ENCODE measurements at regions not wholly inside any gene's neighbourhood (a gene's known extent, or its start where the extent isn't known, plus 50 kb on each side); places are given as distances from the start of the nearest gene placed in this dataset.

DNA sequence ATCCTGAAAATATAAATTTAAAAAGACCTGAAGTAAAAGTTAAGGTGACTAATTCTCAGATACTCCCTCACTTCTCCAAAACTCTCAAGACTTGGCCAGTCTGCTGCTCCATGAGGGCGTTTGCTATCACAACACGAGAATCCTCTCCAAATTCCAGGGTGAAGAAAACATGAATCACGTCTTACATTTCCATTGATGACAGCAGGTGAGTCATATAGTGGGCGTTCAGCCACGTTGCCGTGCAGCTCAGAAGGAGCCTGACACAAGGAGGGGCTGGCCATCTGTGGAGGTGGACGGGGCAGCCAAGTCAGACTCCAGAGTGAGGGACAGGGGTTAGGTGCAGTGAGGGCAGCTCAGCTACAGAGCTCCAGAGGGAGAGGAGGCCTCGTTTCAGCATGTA is 555.1 kb upstream of the ADAMTS16 start:
- Histone ChIP-seq H2BK120ac (ENCODE audit: low read depth, low read length, poor library complexity, severe bottlenecking) (no peak overlapping the region), H4K91ac (ENCODE audit: insufficient read length, low read depth, low read length) (no peak overlapping the region), H3K23ac (ENCODE audit: insufficient read length, low read depth, low read length) (no peak overlapping the region), H2BK15ac (ENCODE audit: low read depth, low read length) (no peak overlapping the region), H3K23me2 (ENCODE audit: insufficient read length, low read depth, low read length, poor library complexity, severe bottlenecking) (no peaks in the 10 kb centered on the region), H3K79me2 (ENCODE audit: insufficient read depth, low read length) (no peaks in the 10 kb centered on the region), H3K4ac (ENCODE audit: low read depth, low read length) (no peak overlapping the region), H3T11ph (ENCODE audit: low read length) (no peak overlapping the region), H2BK20ac (ENCODE audit: low read depth, low read length, poor library complexity, severe bottlenecking) (no peak overlapping the region), H3K27me3 (ENCODE audit: insufficient read depth, low read length) (no peaks in the 10 kb centered on the region), H2BK12ac (ENCODE audit: insufficient read length, low read depth, low read length) (no peak overlapping the region), H2AFZ (ENCODE audit: low read length) (no peak overlapping the region), H3K79me1 (ENCODE audit: insufficient read depth, low read depth, low read length, poor library complexity, severe bottlenecking) (no peaks in the 10 kb centered on the region), H3K18ac (ENCODE audit: insufficient read length, low read depth, low read length) (no peak overlapping the region), H3K4me1 (ENCODE audit: insufficient read depth, low read length) (peaks cover 7% of the 10 kb centered on the region; the same call in 1 of the 2 replicates), H4K8ac (replicated peaks; ENCODE audit: insufficient read length, low read depth, low read length) (no peak overlapping the region), H2BK5ac (ENCODE audit: insufficient read length, low read length) (no peak overlapping the region), H3K56ac (ENCODE audit: insufficient read length, low read depth, low read length) (no peak overlapping the region), H2AK5ac (ENCODE audit: insufficient read length, low read length) (no peak overlapping the region), H3K27ac (ENCODE audit: insufficient read length, low read depth, low read length) (no peak overlapping the region), H3K9ac (ENCODE audit: extremely low read depth, insufficient read length, low read length) (no peak overlapping the region), H4K5ac (ENCODE audit: insufficient read length, low read depth, low read length) (no peak overlapping the region), H4K20me1 (ENCODE audit: control insufficient read depth, insufficient read depth, insufficient read length) (no peaks in the 10 kb centered on the region), H3K14ac (ENCODE audit: insufficient read depth, low read length) (no peak overlapping the region), H3K9me3 (ENCODE audit: control insufficient read depth, low read depth, low read length) (no peaks in the 10 kb centered on the region), H3K4me2 (ENCODE audit: insufficient read depth, insufficient read length, low read length) (no peak overlapping the region)
- peaks cover 0 to 2% (median 0%) of the 10 kb centered on the region in 3 experiments; a peak in 3 of 7 replicates for H3K36me3 Mint-ChIP-seq (ENCODE audit: insufficient read depth in 1 of 3, low read depth in 3 of 3)
- WGBS (ENCODE audit: extremely low coverage, insufficient read length, low lambda C conversion rate) = no CpG with 5 or more reads among the region's 8 CpGs
- no peak overlapping the region for H3K4me3 Mint-ChIP-seq
- TF ChIP-seq, protein P1, sequence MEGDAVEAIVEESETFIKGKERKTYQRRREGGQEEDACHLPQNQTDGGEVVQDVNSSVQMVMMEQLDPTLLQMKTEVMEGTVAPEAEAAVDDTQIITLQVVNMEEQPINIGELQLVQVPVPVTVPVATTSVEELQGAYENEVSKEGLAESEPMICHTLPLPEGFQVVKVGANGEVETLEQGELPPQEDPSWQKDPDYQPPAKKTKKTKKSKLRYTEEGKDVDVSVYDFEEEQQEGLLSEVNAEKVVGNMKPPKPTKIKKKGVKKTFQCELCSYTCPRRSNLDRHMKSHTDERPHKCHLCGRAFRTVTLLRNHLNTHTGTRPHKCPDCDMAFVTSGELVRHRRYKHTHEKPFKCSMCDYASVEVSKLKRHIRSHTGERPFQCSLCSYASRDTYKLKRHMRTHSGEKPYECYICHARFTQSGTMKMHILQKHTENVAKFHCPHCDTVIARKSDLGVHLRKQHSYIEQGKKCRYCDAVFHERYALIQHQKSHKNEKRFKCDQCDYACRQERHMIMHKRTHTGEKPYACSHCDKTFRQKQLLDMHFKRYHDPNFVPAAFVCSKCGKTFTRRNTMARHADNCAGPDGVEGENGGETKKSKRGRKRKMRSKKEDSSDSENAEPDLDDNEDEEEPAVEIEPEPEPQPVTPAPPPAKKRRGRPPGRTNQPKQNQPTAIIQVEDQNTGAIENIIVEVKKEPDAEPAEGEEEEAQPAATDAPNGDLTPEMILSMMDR (conservative IDR thresholded peaks at IDR 0.05) = no peak
- H3K27ac Mint-ChIP-seq = no peak overlapping the region
- DNase-seq = no peak
- H3K27me3 Mint-ChIP-seq (ENCODE audit: low read depth) = no peaks in the 10 kb centered on the region
- peaks cover 9 to 18% of the 10 kb centered on the region in 2 experiments for H3K4me1 Mint-ChIP-seq
- no peaks in the 10 kb centered on the region; a peak in 1 of 5 replicates for H3K9me3 Mint-ChIP-seq

Data from H9 (cell line).